Mesendoderm (in vitro differentiated cells): ENCODE measurements at regions not wholly inside any gene's neighbourhood (a gene's known extent, or its start where the extent isn't known, plus 50 kb on each side); places are given as distances from the start of the nearest gene placed in this dataset.

Source experiments
- DNase-seq: peaks from one replicate; pipeline ENCODE4 v3.0.0; 2013
- H2AK5ac ChIP-seq: 2 replicates; pipeline ENCODE4 v1.6.1; 2013; ENCODE audit warnings: low read length, inconsistent platforms
- H2BK120ac ChIP-seq: 2 replicates; pipeline ENCODE4 v1.6.1; 2013; ENCODE audit warnings: low read depth, mild to moderate bottlenecking, low read length, moderate library complexity, mixed read lengths
- H2BK15ac ChIP-seq: replicated peaks from 2 replicates; pipeline ENCODE4 v1.6.1; 2013; ENCODE audit warnings: low read depth, mild to moderate bottlenecking, moderate library complexity
- H2BK5ac ChIP-seq: 2 replicates; pipeline ENCODE4 v1.6.1; 2013; ENCODE audit warnings: low read length, inconsistent platforms
- H3K18ac ChIP-seq: 2 replicates; pipeline ENCODE4 v1.6.1; 2013; ENCODE audit warnings: mild to moderate bottlenecking, low read length, mixed read lengths
- H3K23ac ChIP-seq: one replicate; pipeline ENCODE4 v1.6.1; 2013; ENCODE audit warnings: low read length
- H3K27ac ChIP-seq: 2 replicates; pipeline ENCODE4 v1.5.1; 2013; ENCODE audit warnings: low read depth, mild to moderate bottlenecking, inconsistent platforms, low read length, moderate library complexity
- H3K27me3 ChIP-seq: 2 replicates; pipeline ENCODE4 v1.6.1; 2013; ENCODE audit warnings: low read length, control low read depth, mild to moderate bottlenecking, inconsistent platforms; ENCODE audit not compliant: insufficient read depth, poor library complexity
- H3K36me3 ChIP-seq: 2 replicates; pipeline ENCODE4 v1.6.1; 2013; ENCODE audit warnings: low read length, inconsistent platforms; ENCODE audit not compliant: control insufficient read depth, insufficient read depth
- H3K4ac ChIP-seq: one replicate; pipeline ENCODE4 v1.6.1; 2013; ENCODE audit warnings: low read depth, mild to moderate bottlenecking, low read length, moderate library complexity
- H3K4me1 ChIP-seq: 2 replicates; pipeline ENCODE4 v1.6.1; 2013; ENCODE audit warnings: low read depth, low read length, inconsistent platforms; ENCODE audit not compliant: control insufficient read depth
- H3K4me2 ChIP-seq: 2 replicates; pipeline ENCODE4 v1.6.1; 2013; ENCODE audit warnings: low read length
- H3K4me3 ChIP-seq: 2 replicates; pipeline ENCODE4 v1.5.1; 2013; ENCODE audit warnings: mild to moderate bottlenecking, low read length
- H3K56ac ChIP-seq: one replicate; pipeline ENCODE4 v1.6.1; 2013; ENCODE audit warnings: low read length
- H3K79me1 ChIP-seq: 2 replicates; pipeline ENCODE4 v1.6.1; 2013; ENCODE audit warnings: low read length, inconsistent platforms
- H3K79me2 ChIP-seq: 2 replicates; pipeline ENCODE4 v1.6.1; 2013; ENCODE audit warnings: mild to moderate bottlenecking, low read length; ENCODE audit not compliant: control insufficient read depth, insufficient read depth
- H3K9ac ChIP-seq: 2 replicates; pipeline ENCODE4 v1.6.1; 2013; ENCODE audit warnings: low read length, inconsistent platforms
- H4K5ac ChIP-seq: one replicate; pipeline ENCODE4 v1.6.1; 2013; ENCODE audit warnings: low read length
- H4K8ac ChIP-seq: one replicate; pipeline ENCODE4 v1.6.1; 2013; ENCODE audit warnings: low read depth, mild to moderate bottlenecking, control low read depth, low read length, moderate library complexity
- WGBS: extraction: QIAGEN DNeasy Blood & Tissue Kit; methylation state at CpG from one replicate; pipeline ENCODE4 v1.1.7; 2013; ENCODE audit warnings: low lambda C conversion rate, missing lambda C conversion rate; ENCODE audit not compliant: insufficient coverage; ENCODE audit errors: extremely low coverage; 5-methylcytosine and 5-hydroxymethylcytosine counted together

- Histone ChIP-seq H3K27me3 (no peaks in the 10 kb centered on the region), H2AK5ac (no peak overlapping the region), H3K4me1 (no peaks in the 10 kb centered on the region), H3K18ac (no peak overlapping the region), H3K79me2 (no peaks in the 10 kb centered on the region), H3K79me1 (no peaks in the 10 kb centered on the region), H3K56ac (no peak overlapping the region), H3K27ac (no peak overlapping the region), H3K4me3 (no peak overlapping the region), H2BK15ac (no peak overlapping the region), H4K5ac (no peak overlapping the region), H3K4ac (no peak overlapping the region), H3K4me2 (no peak overlapping the region), H2BK120ac (no peak overlapping the region), H2BK5ac (no peak overlapping the region), H3K36me3 (no peaks in the 10 kb centered on the region), H3K23ac (no peak overlapping the region), H3K9ac (no peak overlapping the region), H4K8ac (no peak overlapping the region)
- no peak for DNase-seq
- no CpG with 5 or more reads among the region's 3 CpGs for WGBS
These were observed 332.3 kb upstream of the DPYD start for GRCh38 chr1:98253145-98253544.

GRCh38 chr1:98251497-98251896, 330.7 kb upstream of the DPYD start:
- Histone ChIP-seq H3K79me2 (no peaks in the 10 kb centered on the region), H2AK5ac (no peak overlapping the region), H3K27ac (no peak overlapping the region), H3K4me1 (no peaks in the 10 kb centered on the region), H3K23ac (no peak overlapping the region), H3K4ac (no peak overlapping the region), H2BK5ac (no peak overlapping the region), H3K9ac (no peak overlapping the region), H3K27me3 (no peaks in the 10 kb centered on the region), H3K79me1 (no peaks in the 10 kb centered on the region), H4K5ac (no peak overlapping the region), H3K36me3 (no peaks in the 10 kb centered on the region), H3K4me2 (no peak overlapping the region), H3K56ac (no peak overlapping the region), H3K4me3 (no peak overlapping the region), H4K8ac (no peak overlapping the region), H2BK15ac (no peak overlapping the region), H3K18ac (no peak overlapping the region), H2BK120ac (no peak overlapping the region)
- DNase-seq = no peak
- WGBS = no CpG with 5 or more reads among the region's 2 CpGs

- Histone ChIP-seq H3K79me1 (no peaks in the 10 kb centered on the region), H4K8ac (no peak overlapping the region), H2BK5ac (no peak overlapping the region), H3K27me3 (no peaks in the 10 kb centered on the region), H3K4me1 (no peaks in the 10 kb centered on the region), H3K4ac (no peak overlapping the region), H3K4me3 (no peak overlapping the region), H3K56ac (no peak overlapping the region), H3K9ac (no peak overlapping the region), H3K79me2 (no peaks in the 10 kb centered on the region), H2BK120ac (no peak overlapping the region), H3K4me2 (no peak overlapping the region), H2BK15ac (no peak overlapping the region), H3K27ac (no peak overlapping the region), H2AK5ac (no peak overlapping the region), H4K5ac (no peak overlapping the region), H3K18ac (no peak overlapping the region), H3K36me3 (no peaks in the 10 kb centered on the region), H3K23ac (no peak overlapping the region)
- WGBS = no CpG with 5 or more reads among the region's 3 CpGs
- DNase-seq = no peak
These were observed 311.8 kb upstream of the DPYD start for GRCh38 chr1:98232678-98233077.

GRCh38 chr1:98222706-98223105, 301.9 kb upstream of the DPYD start:
- H2BK15ac ChIP-seq = no peak overlapping the region
- no peaks in the 10 kb centered on the region for H3K79me1 ChIP-seq
- no peak overlapping the region for H2BK5ac ChIP-seq
- no peak for DNase-seq
- no peaks in the 10 kb centered on the region for H3K79me2 ChIP-seq
- H3K4me2 ChIP-seq = no peak overlapping the region
- no peaks in the 10 kb centered on the region for H3K4me1 ChIP-seq
- no peak overlapping the region for H4K5ac ChIP-seq
- no peak overlapping the region for H4K8ac ChIP-seq
- no peak overlapping the region for H2AK5ac ChIP-seq
- no CpG with 5 or more reads among the region's 1 CpG for WGBS
- no peak overlapping the region for H3K4ac ChIP-seq
- H3K4me3 ChIP-seq = no peak overlapping the region
- no peak overlapping the region for H3K56ac ChIP-seq
- H3K18ac ChIP-seq = no peak overlapping the region
- no peak overlapping the region for H3K9ac ChIP-seq
- no peak overlapping the region for H3K27ac ChIP-seq
- H3K23ac ChIP-seq = no peak overlapping the region
- no peaks in the 10 kb centered on the region for H3K27me3 ChIP-seq
- H3K36me3 ChIP-seq = no peaks in the 10 kb centered on the region
- no peak overlapping the region for H2BK120ac ChIP-seq

- DNase-seq = no peak
- H3K4ac ChIP-seq = no peak overlapping the region
These were observed 301.1 kb upstream of the DPYD start for GRCh38 chr1:98221923-98222322.

GRCh38 chr1:98217601-98218000, 296.8 kb upstream of the DPYD start:
- Histone ChIP-seq H3K56ac (no peak overlapping the region), H2AK5ac (no peak overlapping the region), H3K36me3 (no peaks in the 10 kb centered on the region), H3K79me2 (no peaks in the 10 kb centered on the region), H3K27me3 (no peaks in the 10 kb centered on the region), H3K4me3 (no peak overlapping the region), H3K23ac (no peak overlapping the region), H3K4ac (no peak overlapping the region), H3K27ac (no peak overlapping the region), H3K79me1 (no peaks in the 10 kb centered on the region), H3K4me1 (no peaks in the 10 kb centered on the region), H4K8ac (no peak overlapping the region), H4K5ac (no peak overlapping the region), H2BK120ac (no peak overlapping the region), H3K9ac (no peak overlapping the region), H2BK5ac (no peak overlapping the region), H3K4me2 (no peak overlapping the region), H3K18ac (no peak overlapping the region), H2BK15ac (no peak overlapping the region)
- DNase-seq = no peak
- no CpG with 5 or more reads among the region's 2 CpGs for WGBS

More at GRCh38 chr1:98221923-98222322, 301.1 kb upstream of the DPYD start:
- Histone ChIP-seq H2BK120ac (no peak overlapping the region), H3K27me3 (no peaks in the 10 kb centered on the region), H3K9ac (no peak overlapping the region), H4K8ac (no peak overlapping the region), H3K79me2 (no peaks in the 10 kb centered on the region), H4K5ac (no peak overlapping the region), H2BK15ac (no peak overlapping the region), H2BK5ac (no peak overlapping the region), H3K27ac (no peak overlapping the region), H3K4me1 (no peaks in the 10 kb centered on the region), H3K56ac (no peak overlapping the region), H3K79me1 (no peaks in the 10 kb centered on the region), H3K4me2 (no peak overlapping the region), H2AK5ac (no peak overlapping the region), H3K4me3 (no peak overlapping the region), H3K18ac (no peak overlapping the region), H3K36me3 (no peaks in the 10 kb centered on the region), H3K23ac (no peak overlapping the region)
- no CpG with 5 or more reads among the region's 3 CpGs for WGBS
